Brain microvascular endothelial cell (primary cell): ENCODE measurements at regions not wholly inside any gene's neighbourhood (a gene's known extent, or its start where the extent isn't known, plus 50 kb on each side); places are given as distances from the start of the nearest gene placed in this dataset.

Source experiments
- DNase-seq: peaks from one replicate; pipeline ENCODE4 v3.0.0-alpha.2; 2020
- H3K27ac ChIP-seq: fragments of 250-450 bp; sonication (Bioruptor Pico); 2 replicates; pipeline ENCODE4 v1.5.1; 2020; ENCODE audit warnings: mild to moderate bottlenecking, moderate library complexity
- H3K27me3 ChIP-seq: fragments of 250-450 bp; sonication (Bioruptor Pico); replicated peaks from 2 replicates; pipeline ENCODE4 v1.5.1; 2020; ENCODE audit warnings: mild to moderate bottlenecking
- H3K36me3 ChIP-seq: fragments of 250-450 bp; sonication (Bioruptor Pico); replicated peaks from 2 replicates; pipeline ENCODE4 v1.5.1; 2020; ENCODE audit warnings: mild to moderate bottlenecking
- H3K4me3 ChIP-seq: 2 replicates; pipeline ENCODE4 v1.5.1; 2011; ENCODE audit warnings: low read depth, mild to moderate bottlenecking, control low read depth, low read length, moderate library complexity
- CTCF ChIP-seq: IDR thresholded peaks from 2 replicates; pipeline ENCODE4 v1.5.1; 2011; ENCODE audit warnings: low read depth, mild to moderate bottlenecking, moderate library complexity, low read length, control low read depth, inconsistent platforms; ENCODE audit errors: missing control alignments
- in situ Hi-C: cut with HindIII; loops from 2 replicates; pipeline ENCODE4 v1.10.0; 2017; ENCODE audit warnings: low sequenced_read_pairs, low pct_ligation_motif_present

- in situ Hi-C loops: no loop called here
- no peak for DNase-seq
- TF ChIP-seq CTCF: no peak
- Histone ChIP-seq H3K36me3 (no peaks in the 10 kb centered on the region), H3K27ac (no peak overlapping the region), H3K4me3 (no peak overlapping the region), H3K27me3 (no peaks in the 10 kb centered on the region)
These were observed 419.4 kb downstream of the SNAPC1 start for GRCh38 chr14:62181591-62181990.

GRCh38 chr14:62185078-62185477 is 422.9 kb downstream of the SNAPC1 start:
- no peaks in the 10 kb centered on the region for H3K36me3 ChIP-seq
- no peak overlapping the region for H3K27ac ChIP-seq
- DNase-seq: no peak
- in situ Hi-C loops: no loop called here
- TF ChIP-seq CTCF: no peak
- H3K4me3 ChIP-seq: no peak overlapping the region
- no peaks in the 10 kb centered on the region for H3K27me3 ChIP-seq

- no peaks in the 10 kb centered on the region for H3K36me3 ChIP-seq
- no peak overlapping the region for H3K27ac ChIP-seq
- H3K27me3 ChIP-seq: no peaks in the 10 kb centered on the region
- no peak for DNase-seq
- no peak for TF ChIP-seq CTCF
- H3K4me3 ChIP-seq: no peak overlapping the region
- in situ Hi-C loops: no loop called here
These were observed 425.0 kb downstream of the SNAPC1 start for GRCh38 chr14:62187265-62187664.

GRCh38 chr14:62189698-62190097 is 427.5 kb downstream of the SNAPC1 start:
- TF ChIP-seq CTCF: no peak
- no peak for DNase-seq
- H3K27ac ChIP-seq: no peak overlapping the region
- in situ Hi-C loops: no loop called here
- H3K27me3 ChIP-seq: no peaks in the 10 kb centered on the region
- no peaks in the 10 kb centered on the region for H3K36me3 ChIP-seq
- no peak overlapping the region for H3K4me3 ChIP-seq

- no peak for TF ChIP-seq CTCF
- in situ Hi-C loops: no loop called here
- no peak for DNase-seq
These were observed 444.2 kb downstream of the SNAPC1 start for GRCh38 chr14:62206456-62206855.

GRCh38 chr14:62209287-62209899 is 447.2 kb downstream of the SNAPC1 start:
- DNase-seq: peak; percentile 52
- Histone ChIP-seq H3K27ac (peak overlapping the region; percentile 64), H3K4me3 (no peak overlapping the region), H3K27me3 (no peaks in the 10 kb centered on the region), H3K36me3 (no peaks in the 10 kb centered on the region)
- in situ Hi-C loops: no loop called here
- no peak for TF ChIP-seq CTCF

More at GRCh38 chr14:62206456-62206855, 444.2 kb downstream of the SNAPC1 start:
- Histone ChIP-seq H3K36me3 (no peaks in the 10 kb centered on the region), H3K4me3 (no peak overlapping the region), H3K27me3 (no peaks in the 10 kb centered on the region), H3K27ac (no peak overlapping the region)
